GM20000 (cell line): ENCODE measurements at regions not wholly inside any gene's neighbourhood (a gene's known extent, or its start where the extent isn't known, plus 50 kb on each side); places are given as distances from the start of the nearest gene placed in this dataset.

Experiments used
- DNase-seq: peaks from one replicate; pipeline ENCODE4 v3.0.0; 2012; ENCODE audit warnings: low spot score
- CTCF ChIP-seq: IDR thresholded peaks from 2 replicates; pipeline ENCODE4 v1.5.1; 2012; ENCODE audit warnings: mild to moderate bottlenecking, control low read depth; ENCODE audit errors: extremely low read depth, missing control alignments

GRCh38 chr20:61173267-61173666 lies 78.8 kb upstream of the CDH4 start:
- no peak for TF ChIP-seq CTCF
- DNase-seq: no peak

GRCh38 chr20:61173961-61174725 lies 77.9 kb upstream of the CDH4 start:
- DNase-seq: no peak
- TF ChIP-seq CTCF: no peak

- no peak for DNase-seq
- no peak for TF ChIP-seq CTCF
These were observed 75.2 kb upstream of the CDH4 start for GRCh38 chr20:61176874-61177273.

- DNase-seq: no peak
- no peak for TF ChIP-seq CTCF
These were observed 73.5 kb upstream of the CDH4 start for GRCh38 chr20:61178551-61179071.

GRCh38 chr20:61184194-61184593 lies 67.9 kb upstream of the CDH4 start:
- no peak for DNase-seq
- TF ChIP-seq CTCF: no peak

- no peak for DNase-seq
- no peak for TF ChIP-seq CTCF
These were observed 66.9 kb upstream of the CDH4 start for GRCh38 chr20:61185181-61185580.

- no peak for TF ChIP-seq CTCF
- no peak for DNase-seq
These were observed 66.0 kb upstream of the CDH4 start for GRCh38 chr20:61185841-61186601.
